HG02840 (cell line): ENCODE measurements at regions not wholly inside any gene's neighbourhood (a gene's known extent, or its start where the extent isn't known, plus 50 kb on each side); places are given as distances from the start of the nearest gene placed in this dataset.

Experiments used
- ATAC-seq: cut with Tn5 transposase; IDR thresholded peaks from one replicate; pipeline ENCODE4 v1.9.1; 2021; ENCODE audit warnings: mild to moderate bottlenecking, moderate library complexity, moderate number of reproducible peaks; ENCODE audit not compliant: unreplicated experiment, low FRiP score

- ATAC-seq, result no peak
Observed at GRCh38 chr5:34480810-34481528, 175.2 kb upstream of the RAI14 start.

DNA sequence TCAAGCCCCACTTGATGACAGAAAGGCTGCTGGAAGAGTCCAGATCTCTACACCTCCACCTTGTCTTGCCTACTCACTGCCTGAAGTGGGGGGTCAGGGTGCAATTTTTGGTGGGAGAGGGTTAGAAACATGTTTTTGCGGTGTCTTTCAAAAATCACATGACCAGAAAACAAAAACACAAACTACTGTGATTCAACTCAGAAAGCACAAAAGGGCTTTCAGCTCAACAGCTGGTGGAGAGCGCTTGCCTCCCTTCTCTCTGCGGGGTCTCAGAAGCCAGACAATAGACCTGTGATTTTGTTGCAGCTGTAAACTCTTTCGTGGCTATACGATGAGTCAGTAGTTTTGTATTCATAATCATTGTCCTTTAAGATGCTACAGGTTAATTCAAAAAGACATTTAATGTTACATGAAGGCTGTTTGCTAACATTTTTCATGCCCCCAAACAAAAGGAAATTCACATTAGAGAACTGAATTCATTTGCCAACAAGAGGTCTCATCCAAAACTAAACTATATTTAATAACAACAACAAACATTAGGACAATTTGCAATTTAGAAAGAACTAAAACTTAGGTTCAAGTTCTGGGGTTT lies 172.6 kb upstream of the RAI14 start:
- ATAC-seq, result no peak

DNA sequence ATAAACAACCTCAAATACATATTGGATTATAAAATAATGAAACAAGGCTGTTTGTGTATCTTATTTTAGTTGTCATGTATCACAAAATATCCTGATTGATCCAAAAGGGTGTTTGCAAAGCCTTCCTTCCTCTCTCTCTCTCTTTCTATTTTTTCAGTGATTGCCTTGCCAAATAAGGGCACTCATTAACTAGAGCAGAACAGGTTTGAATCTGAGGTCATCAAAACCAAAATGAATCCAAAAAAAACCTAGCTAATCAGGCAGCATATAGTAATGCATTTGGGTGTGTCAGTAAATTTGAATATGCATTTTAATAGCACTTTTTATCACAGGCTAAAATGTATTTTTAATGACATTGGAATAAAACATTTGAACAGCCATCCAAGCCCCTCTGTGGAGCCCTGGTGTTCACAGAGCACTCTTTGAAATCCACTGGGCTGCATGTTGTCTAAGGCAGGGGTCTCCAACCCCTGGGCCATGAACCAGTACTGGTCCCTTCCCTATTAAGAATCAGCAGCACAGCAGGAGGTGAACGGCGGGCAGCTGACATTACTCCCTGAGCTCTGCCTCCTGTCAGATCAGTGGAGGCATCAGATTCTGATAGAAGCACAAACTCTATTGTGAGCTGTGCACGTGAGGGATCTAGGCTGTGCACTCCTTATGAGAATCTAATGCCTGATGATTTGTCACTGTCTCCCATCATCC lies 171.8 kb upstream of the RAI14 start:
- ATAC-seq, result no peak

DNA sequence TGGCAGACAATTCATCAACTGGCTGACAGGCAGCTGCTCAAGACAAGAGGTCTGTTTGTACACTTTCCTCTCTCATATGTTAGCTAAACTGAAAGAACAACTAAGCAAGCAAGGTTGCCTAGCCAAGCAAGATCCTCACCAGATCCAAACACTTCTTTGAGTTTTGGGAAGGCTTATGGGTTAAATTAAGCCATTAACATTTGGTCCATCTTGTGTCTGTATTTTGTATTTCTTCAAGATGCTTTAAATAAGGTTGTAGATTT lies 170.4 kb upstream of the RAI14 start:
- no peak for ATAC-seq

DNA sequence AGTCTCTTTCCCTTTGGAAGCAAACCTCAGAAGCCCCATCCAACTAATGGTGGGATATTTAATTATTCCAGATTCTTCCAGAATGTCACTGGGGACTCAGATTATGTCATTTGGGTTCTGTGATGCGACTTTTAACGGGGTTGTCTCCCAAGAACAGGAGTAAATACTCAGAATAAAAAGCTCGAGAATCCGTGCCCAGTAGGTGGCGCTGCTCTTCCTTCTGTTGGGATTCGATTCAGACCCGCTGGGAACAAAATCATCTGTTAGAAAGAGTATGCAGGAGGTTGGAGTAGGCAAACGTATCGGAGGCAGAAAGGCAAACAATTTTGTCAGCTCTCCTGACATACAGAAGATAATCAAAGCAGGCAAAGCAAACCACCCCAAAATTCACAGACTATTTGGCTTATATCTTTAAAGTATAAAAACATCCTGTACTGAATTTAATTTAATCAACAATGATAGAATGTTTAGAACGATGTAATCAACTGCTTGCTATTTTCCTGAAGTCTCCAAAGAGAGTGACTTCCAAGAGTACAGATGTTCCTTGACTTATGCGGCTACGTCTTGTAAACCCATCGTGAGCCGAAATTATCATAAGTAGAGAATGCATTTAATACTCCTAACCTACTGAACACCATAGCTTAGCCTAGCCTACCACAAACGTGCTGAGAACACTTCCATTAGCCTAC lies 169.8 kb upstream of the RAI14 start:
- ATAC-seq, result no peak

GRCh38 chr5:34486849-34487158 lies 169.3 kb upstream of the RAI14 start:
- ATAC-seq, result no peak

DNA sequence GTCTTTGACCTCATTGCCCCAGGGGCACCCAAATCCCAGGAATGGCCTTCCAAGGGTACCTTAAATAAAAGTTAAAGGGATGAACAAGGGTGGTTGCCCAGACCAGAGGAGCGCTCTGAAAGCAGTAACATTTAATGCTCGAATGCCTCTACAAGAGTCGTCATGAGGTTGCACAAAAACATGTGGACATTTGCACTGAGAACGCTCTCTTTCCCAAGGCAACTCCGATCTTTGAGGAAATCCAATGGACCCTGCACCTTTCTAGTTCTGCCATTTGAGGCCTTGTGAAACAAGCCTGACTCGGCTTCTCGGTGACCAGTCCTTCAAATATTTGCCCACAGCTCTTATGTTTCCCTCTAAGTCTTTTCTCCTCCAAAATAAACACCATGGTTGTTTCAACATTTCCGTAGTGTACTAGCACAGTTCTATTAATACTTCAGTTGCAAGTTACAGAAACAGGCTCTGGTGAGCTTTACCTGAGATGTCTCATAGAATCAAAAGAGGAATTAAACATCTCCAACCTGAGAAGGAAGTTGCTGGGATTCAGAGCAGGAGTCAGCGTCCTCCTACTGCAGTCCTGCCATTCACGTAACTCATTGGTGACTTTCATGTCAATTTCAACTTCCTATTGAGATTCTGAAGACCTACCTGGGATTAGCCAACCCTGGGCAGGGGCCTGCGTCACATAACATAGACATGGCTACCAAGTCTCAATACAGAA lies 168.8 kb upstream of the RAI14 start:
- ATAC-seq, result no peak

DNA sequence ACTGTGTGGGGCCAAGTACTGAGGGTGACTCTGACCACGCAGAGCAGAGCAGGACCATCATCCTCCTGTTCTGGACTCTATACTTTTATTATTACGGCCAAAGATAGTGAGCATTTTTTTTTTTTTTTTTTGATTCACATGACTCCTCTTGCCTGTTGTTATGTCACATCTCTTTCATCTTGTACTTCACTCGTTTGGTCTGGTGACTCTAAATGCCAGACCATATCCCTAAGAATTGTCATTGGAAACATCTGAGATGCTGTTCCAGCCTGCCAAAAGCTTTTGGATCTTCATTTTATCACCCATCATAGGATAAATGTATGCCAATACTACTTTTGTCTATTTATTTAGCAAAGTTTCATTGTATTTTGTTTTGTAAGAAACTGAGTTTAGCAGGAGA lies 168.2 kb upstream of the RAI14 start:
- ATAC-seq, result no peak

- ATAC-seq, result no peak
Observed at GRCh38 chr5:34488984-34489383, 167.1 kb upstream of the RAI14 start.

DNA sequence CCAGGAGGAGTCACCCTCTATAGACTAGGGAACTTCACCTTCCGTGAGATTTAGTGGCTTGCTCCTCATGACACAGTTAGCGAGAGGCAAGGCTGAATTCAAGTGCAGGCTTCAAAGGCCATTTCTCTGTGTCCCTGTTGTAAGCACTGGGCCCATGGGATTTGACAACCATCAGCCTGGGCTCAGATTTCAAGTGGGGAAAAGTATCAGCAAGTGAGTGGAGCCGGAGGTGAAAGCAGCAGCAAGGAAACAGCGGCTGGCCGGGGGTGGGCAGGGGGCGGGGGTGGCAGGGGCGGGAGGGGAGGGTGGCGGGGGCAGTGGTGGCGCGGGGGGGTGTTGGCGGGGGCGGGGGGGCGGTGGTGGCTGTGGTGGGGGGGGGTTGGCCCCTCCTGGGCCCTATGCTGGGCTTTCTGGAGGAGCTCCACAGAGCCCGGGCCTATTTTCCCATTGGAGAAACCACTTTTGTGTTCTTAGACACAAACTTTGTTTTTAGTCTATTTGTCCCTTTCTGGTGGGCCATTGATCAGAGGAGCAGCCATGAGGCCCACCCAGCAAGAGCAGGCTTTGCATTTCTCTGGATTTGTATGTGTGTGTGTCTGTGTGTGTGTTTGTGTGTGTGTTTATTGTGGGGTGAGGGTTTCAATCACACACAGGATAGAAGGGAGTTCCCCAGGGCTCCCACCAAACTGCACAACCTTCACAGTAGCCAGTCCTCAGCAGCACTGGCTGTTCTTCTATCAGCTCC lies 165.4 kb upstream of the RAI14 start:
- no peak for ATAC-seq

- ATAC-seq, result no peak
Observed at GRCh38 chr5:34491251-34491620, 164.9 kb upstream of the RAI14 start.

DNA sequence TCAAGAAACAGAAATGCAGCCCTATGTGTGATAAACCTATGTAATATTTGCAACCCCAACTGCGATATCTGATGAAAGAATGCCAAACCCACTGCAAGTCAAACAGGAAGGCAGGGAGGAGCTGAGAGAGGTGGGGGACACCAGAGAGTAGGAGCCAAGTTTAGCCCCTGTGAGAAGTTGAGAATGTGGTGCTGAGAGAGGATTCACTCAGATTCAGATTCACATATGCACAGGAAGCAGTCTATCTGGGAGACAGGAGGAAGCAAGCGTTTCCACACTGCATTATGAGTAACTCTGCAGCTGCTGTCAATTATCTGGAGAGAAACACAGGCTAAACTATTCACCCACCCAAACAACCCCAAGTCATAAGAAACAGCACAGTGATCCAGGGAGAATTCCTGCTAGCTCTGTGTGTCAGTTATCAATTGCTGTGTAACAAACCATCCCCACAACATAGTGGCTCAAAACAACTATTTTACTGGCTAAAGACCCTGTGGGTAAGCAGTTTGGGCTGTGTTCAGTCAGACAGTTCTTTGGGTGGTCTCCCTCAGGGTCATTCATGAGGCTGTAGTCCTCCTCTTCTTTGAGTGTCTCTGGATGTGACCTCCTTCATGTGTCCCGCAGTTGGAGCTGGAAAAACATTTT lies 161.9 kb upstream of the RAI14 start:
- ATAC-seq, result no peak

DNA sequence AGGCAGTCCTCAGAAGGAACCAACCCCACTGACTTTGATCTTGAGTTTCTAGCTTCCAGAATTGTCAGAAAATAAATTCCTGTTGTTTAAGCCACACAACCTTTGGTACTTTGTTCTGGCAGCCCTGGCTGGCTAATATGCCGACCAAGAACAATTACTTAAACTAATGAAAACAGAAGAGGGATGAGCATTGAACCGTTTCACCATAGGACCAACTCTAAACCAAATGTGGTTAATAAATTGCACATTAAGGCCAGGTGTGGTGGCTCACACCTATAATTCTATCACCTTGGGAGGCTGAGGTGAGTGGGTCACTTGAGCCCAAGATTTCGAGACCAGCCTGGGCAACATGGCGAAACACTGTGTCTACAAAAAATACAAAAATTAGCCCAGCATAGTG lies 160.9 kb upstream of the RAI14 start:
- no peak for ATAC-seq

DNA sequence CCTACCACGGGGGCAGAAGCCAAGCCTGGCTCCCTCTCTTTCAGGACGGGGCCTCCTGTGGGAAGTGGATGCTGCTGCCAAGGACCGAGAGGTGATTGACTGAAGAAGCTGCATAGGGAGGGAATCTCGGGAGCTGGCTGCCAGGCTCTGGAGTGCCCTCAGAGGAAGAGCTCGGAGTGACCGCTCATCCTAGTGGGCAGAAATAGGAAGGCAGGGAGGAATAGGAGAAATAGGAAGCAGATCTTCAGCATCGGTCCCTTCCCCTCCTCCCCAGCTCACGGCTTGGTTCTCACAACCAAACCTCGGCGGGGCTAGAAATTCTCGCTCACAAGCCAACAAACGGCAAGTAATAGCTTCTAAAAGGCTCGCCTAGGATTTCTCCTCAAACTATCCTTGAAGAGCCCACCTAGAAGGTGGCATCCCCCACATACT lies 159.9 kb upstream of the RAI14 start:
- no peak for ATAC-seq

- ATAC-seq, result no peak
Observed at GRCh38 chr5:34496701-34497469, 159.2 kb upstream of the RAI14 start.

DNA sequence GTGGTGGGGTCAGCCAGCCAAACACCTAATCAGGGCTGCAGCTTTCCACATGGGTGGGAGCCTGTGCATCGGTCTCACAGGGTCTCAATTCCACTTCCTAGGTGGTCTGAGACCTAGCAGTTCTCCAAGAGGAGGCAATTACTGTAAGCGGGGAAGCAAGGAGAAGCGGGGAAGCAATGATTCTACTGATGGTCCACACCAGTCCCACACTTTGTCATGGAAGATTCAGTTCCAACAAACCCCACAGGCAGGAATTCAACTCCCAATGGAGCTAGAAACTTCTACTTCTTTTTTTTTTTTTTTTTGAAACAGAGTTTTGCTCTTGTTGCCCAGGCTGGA lies 158.7 kb upstream of the RAI14 start:
- no peak for ATAC-seq

GRCh38 chr5:34498572-34498971 lies 157.6 kb upstream of the RAI14 start:
- no peak for ATAC-seq

DNA sequence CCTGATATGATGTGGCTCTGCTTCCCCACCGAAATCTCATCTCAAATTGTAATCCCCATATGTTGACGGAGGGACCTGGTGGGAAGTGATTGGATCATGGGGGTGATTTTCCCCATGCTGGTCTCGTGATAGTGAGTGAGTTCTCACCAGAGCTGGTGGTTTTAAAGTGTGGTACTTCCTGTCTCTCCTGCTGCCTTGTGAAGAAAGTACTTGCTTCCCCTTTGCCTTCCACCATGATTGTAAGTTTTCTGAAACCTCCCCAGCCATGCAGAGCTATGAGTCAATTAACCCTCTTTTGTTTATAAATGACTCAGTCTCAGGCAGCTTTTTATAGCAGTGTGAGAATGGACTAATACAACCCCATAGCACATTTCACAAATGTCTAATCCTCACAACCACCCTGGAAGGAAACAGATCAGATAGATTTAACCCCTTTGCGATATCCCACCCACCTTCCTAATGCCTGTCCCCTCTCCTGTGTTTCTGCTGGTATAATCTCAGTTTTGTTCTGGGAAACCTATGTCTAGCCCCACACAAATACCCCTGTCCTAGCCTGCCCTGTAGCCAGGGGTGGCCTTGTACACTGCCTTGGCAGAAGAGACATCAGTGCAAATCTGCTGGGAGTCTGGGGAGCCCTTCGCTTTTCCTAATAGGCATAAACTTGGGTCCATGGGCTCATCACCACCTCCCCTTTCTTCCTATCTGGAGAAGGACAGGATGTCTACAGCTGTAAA lies 157.0 kb upstream of the RAI14 start:
- ATAC-seq, result peak; percentile 97
